ENCODE measurements at regions not wholly inside any gene's neighbourhood (a gene's known extent, or its start where the extent isn't known, plus 50 kb on each side); places are given as distances from the start of the nearest gene placed in this dataset.

GRCh38 chr16:85440744-85441143 lies 172.4 kb upstream of the GSE1 start:
- Histone ChIP-seq H3K4ac (ENCODE audit: low read depth, low read length) (no peak overlapping the region), H3K27ac (ENCODE audit: low read depth, low read length) (no peak overlapping the region), H3K4me3 (ENCODE audit: low read depth, low read length) (no peak overlapping the region), H3K36me3 (ENCODE audit: control insufficient read depth in 1 of 2, insufficient read depth in 2 of 2, low read length in 2 of 2) (no peaks in the 10 kb centered on the region), H2AK5ac (ENCODE audit: low read length) (no peak overlapping the region), H3K79me1 (ENCODE audit: low read length) (peaks cover 2% of the 10 kb centered on the region), H3K14ac (ENCODE audit: low read length) (no peak overlapping the region), H3K27me3 (ENCODE audit: insufficient read depth, low read length) (no peaks in the 10 kb centered on the region), H4K8ac (ENCODE audit: low read depth, low read length) (no peak overlapping the region), H3K9ac (ENCODE audit: low read length) (no peak overlapping the region), H3K79me2 (ENCODE audit: control insufficient read depth, insufficient read depth, low read length, poor library complexity) (no peaks in the 10 kb centered on the region), H2BK12ac (ENCODE audit: low read length) (no peak overlapping the region), H4K91ac (ENCODE audit: low read depth, low read length) (no peak overlapping the region), H3K4me1 (ENCODE audit: control insufficient read depth in 1 of 2, insufficient read depth in 2 of 2, low read length in 2 of 2) (peaks cover 9 to 10% of the 10 kb centered on the region in 2 experiments), H3K18ac (ENCODE audit: low read length) (no peak overlapping the region), H2BK120ac (ENCODE audit: insufficient read depth, low read length, poor library complexity) (no peak overlapping the region), H4K12ac (ENCODE audit: low read depth, low read length) (no peak overlapping the region), H3K4me2 (ENCODE audit: low read length) (no peak overlapping the region), H2BK5ac (ENCODE audit: low read depth, low read length, poor library complexity) (no peak overlapping the region), H2AFZ (ENCODE audit: insufficient read depth, low read length, poor library complexity) (no peak overlapping the region), H3K9me3 (ENCODE audit: insufficient read depth, low read depth, low read length) (no peaks in the 10 kb centered on the region), H3K23ac (ENCODE audit: low read length) (no peak overlapping the region)
- no CpG with 5 or more reads among the region's 16 CpGs for WGBS (ENCODE audit: extremely low coverage, insufficient coverage, insufficient read length)
- DNase-seq, result no peak

GRCh38 chr16:85441189-85441889 lies 171.8 kb upstream of the GSE1 start:
- DNase-seq, result peak in 1 of 2 donors; percentile 17
- H3K4ac ChIP-seq (ENCODE audit: low read depth, low read length), result no peak overlapping the region
- H3K4me1 ChIP-seq (ENCODE audit: control insufficient read depth in 1 of 2, insufficient read depth in 2 of 2, low read length in 2 of 2), result peaks cover 9 to 10% of the 10 kb centered on the region in 2 experiments
- no peak overlapping the region for H2BK12ac ChIP-seq (ENCODE audit: low read length)
- H3K9ac ChIP-seq (ENCODE audit: low read length), result no peak overlapping the region
- no peak overlapping the region for H3K23ac ChIP-seq (ENCODE audit: low read length)
- no peaks in the 10 kb centered on the region for H3K27me3 ChIP-seq (ENCODE audit: insufficient read depth, low read length)
- H4K12ac ChIP-seq (ENCODE audit: low read depth, low read length), result no peak overlapping the region
- no peak overlapping the region for H3K14ac ChIP-seq (ENCODE audit: low read length)
- no peak overlapping the region for H3K4me2 ChIP-seq (ENCODE audit: low read length)
- H2BK120ac ChIP-seq (ENCODE audit: insufficient read depth, low read length, poor library complexity), result no peak overlapping the region
- H4K8ac ChIP-seq (ENCODE audit: low read depth, low read length), result no peak overlapping the region
- no peak overlapping the region for H2AK5ac ChIP-seq (ENCODE audit: low read length)
- H2AFZ ChIP-seq (ENCODE audit: insufficient read depth, low read length, poor library complexity), result no peak overlapping the region
- no peak overlapping the region for H3K18ac ChIP-seq (ENCODE audit: low read length)
- H3K27ac ChIP-seq (ENCODE audit: low read depth, low read length), result no peak overlapping the region
- H2BK5ac ChIP-seq (ENCODE audit: low read depth, low read length, poor library complexity), result no peak overlapping the region
- no peak overlapping the region for H3K4me3 ChIP-seq (ENCODE audit: low read depth, low read length)
- H4K91ac ChIP-seq (ENCODE audit: low read depth, low read length), result no peak overlapping the region
- H3K79me2 ChIP-seq (ENCODE audit: control insufficient read depth, insufficient read depth, low read length, poor library complexity), result no peaks in the 10 kb centered on the region
- no CpG with 5 or more reads among the region's 15 CpGs for WGBS (ENCODE audit: extremely low coverage, insufficient coverage, insufficient read length)
- H3K36me3 ChIP-seq (ENCODE audit: control insufficient read depth in 1 of 2, insufficient read depth in 2 of 2, low read length in 2 of 2), result no peaks in the 10 kb centered on the region
- no peaks in the 10 kb centered on the region for H3K9me3 ChIP-seq (ENCODE audit: insufficient read depth, low read depth, low read length)
- peaks cover 2% of the 10 kb centered on the region for H3K79me1 ChIP-seq (ENCODE audit: low read length)

GRCh38 chr16:85441890-85442670 lies 171.0 kb upstream of the GSE1 start:
- H2AK5ac ChIP-seq (ENCODE audit: low read length), result no peak overlapping the region
- no peaks in the 10 kb centered on the region for H3K36me3 ChIP-seq (ENCODE audit: control insufficient read depth in 1 of 2, insufficient read depth in 2 of 2, low read length in 2 of 2)
- no peak overlapping the region for H4K91ac ChIP-seq (ENCODE audit: low read depth, low read length)
- H3K23ac ChIP-seq (ENCODE audit: low read length), result no peak overlapping the region
- H2AFZ ChIP-seq (ENCODE audit: insufficient read depth, low read length, poor library complexity), result no peak overlapping the region
- no peaks in the 10 kb centered on the region for H3K79me2 ChIP-seq (ENCODE audit: control insufficient read depth, insufficient read depth, low read length, poor library complexity)
- H3K4me3 ChIP-seq (ENCODE audit: low read depth, low read length), result no peak overlapping the region
- H3K27me3 ChIP-seq (ENCODE audit: insufficient read depth, low read length), result no peaks in the 10 kb centered on the region
- DNase-seq, result no peak
- H3K9ac ChIP-seq (ENCODE audit: low read length), result no peak overlapping the region
- peaks cover 5 to 6% of the 10 kb centered on the region in 2 experiments for H3K4me1 ChIP-seq (ENCODE audit: control insufficient read depth in 1 of 2, insufficient read depth in 2 of 2, low read length in 2 of 2)
- no peak overlapping the region for H4K8ac ChIP-seq (ENCODE audit: low read depth, low read length)
- H3K14ac ChIP-seq (ENCODE audit: low read length), result no peak overlapping the region
- no peaks in the 10 kb centered on the region for H3K9me3 ChIP-seq (ENCODE audit: insufficient read depth, low read depth, low read length)
- no peak overlapping the region for H3K4me2 ChIP-seq (ENCODE audit: low read length)
- H3K4ac ChIP-seq (ENCODE audit: low read depth, low read length), result no peak overlapping the region
- no peak overlapping the region for H3K27ac ChIP-seq (ENCODE audit: low read depth, low read length)
- H2BK5ac ChIP-seq (ENCODE audit: low read depth, low read length, poor library complexity), result no peak overlapping the region
- H2BK12ac ChIP-seq (ENCODE audit: low read length), result no peak overlapping the region
- WGBS (ENCODE audit: extremely low coverage, insufficient coverage, insufficient read length), result no CpG with 5 or more reads among the region's 12 CpGs
- H4K12ac ChIP-seq (ENCODE audit: low read depth, low read length), result no peak overlapping the region
- no peak overlapping the region for H2BK120ac ChIP-seq (ENCODE audit: insufficient read depth, low read length, poor library complexity)
- H3K79me1 ChIP-seq (ENCODE audit: low read length), result peaks cover under 1% of the 10 kb centered on the region
- no peak overlapping the region for H3K18ac ChIP-seq (ENCODE audit: low read length)

DNA sequence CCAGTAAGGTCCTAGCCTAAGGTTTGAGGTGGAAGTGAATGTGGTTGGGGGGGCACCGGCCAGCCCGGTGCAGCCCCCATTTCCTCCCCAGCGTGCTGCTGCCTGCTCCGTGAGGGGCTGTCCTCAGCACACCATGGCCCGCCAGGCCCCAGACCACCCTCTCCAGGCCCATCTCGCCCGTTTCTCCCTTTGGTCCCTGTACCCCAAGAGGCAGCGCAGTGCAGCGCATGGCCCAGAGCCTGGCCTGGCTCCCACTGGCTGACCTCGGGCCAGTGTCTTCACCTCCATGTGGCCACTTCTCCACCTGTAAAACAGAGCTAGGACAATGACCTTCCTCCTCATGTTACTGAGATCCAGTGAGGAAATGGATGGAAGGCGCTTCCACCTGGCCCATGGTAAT lies 170.0 kb upstream of the GSE1 start:
- no peak overlapping the region for H3K18ac ChIP-seq (ENCODE audit: low read length)
- H3K4me2 ChIP-seq (ENCODE audit: low read length), result no peak overlapping the region
- H3K27ac ChIP-seq (ENCODE audit: low read depth, low read length), result no peak overlapping the region
- H2BK5ac ChIP-seq (ENCODE audit: low read depth, low read length, poor library complexity), result no peak overlapping the region
- no CpG with 5 or more reads among the region's 11 CpGs for WGBS (ENCODE audit: extremely low coverage, insufficient coverage, insufficient read length)
- peaks cover 0 to 3% of the 10 kb centered on the region in 2 experiments for H3K4me1 ChIP-seq (ENCODE audit: control insufficient read depth in 1 of 2, insufficient read depth in 2 of 2, low read length in 2 of 2)
- no peak overlapping the region for H4K12ac ChIP-seq (ENCODE audit: low read depth, low read length)
- H3K79me1 ChIP-seq (ENCODE audit: low read length), result no peaks in the 10 kb centered on the region
- H3K9me3 ChIP-seq (ENCODE audit: insufficient read depth, low read depth, low read length), result no peaks in the 10 kb centered on the region
- DNase-seq, result no peak
- H3K9ac ChIP-seq (ENCODE audit: low read length), result no peak overlapping the region
- H2AK5ac ChIP-seq (ENCODE audit: low read length), result no peak overlapping the region
- H4K8ac ChIP-seq (ENCODE audit: low read depth, low read length), result no peak overlapping the region
- H3K27me3 ChIP-seq (ENCODE audit: insufficient read depth, low read length), result no peaks in the 10 kb centered on the region
- H3K23ac ChIP-seq (ENCODE audit: low read length), result no peak overlapping the region
- H3K4ac ChIP-seq (ENCODE audit: low read depth, low read length), result no peak overlapping the region
- no peak overlapping the region for H3K4me3 ChIP-seq (ENCODE audit: low read depth, low read length)
- H3K14ac ChIP-seq (ENCODE audit: low read length), result no peak overlapping the region
- H2BK12ac ChIP-seq (ENCODE audit: low read length), result no peak overlapping the region
- H2AFZ ChIP-seq (ENCODE audit: insufficient read depth, low read length, poor library complexity), result no peak overlapping the region
- H4K91ac ChIP-seq (ENCODE audit: low read depth, low read length), result no peak overlapping the region
- H3K36me3 ChIP-seq (ENCODE audit: control insufficient read depth in 1 of 2, insufficient read depth in 2 of 2, low read length in 2 of 2), result no peaks in the 10 kb centered on the region
- H3K79me2 ChIP-seq (ENCODE audit: control insufficient read depth, insufficient read depth, low read length, poor library complexity), result no peaks in the 10 kb centered on the region
- H2BK120ac ChIP-seq (ENCODE audit: insufficient read depth, low read length, poor library complexity), result no peak overlapping the region

Measured in trophoblast cell (in vitro differentiated cells and primary cell).